Nephron progenitor cell (in vitro differentiated cells): ENCODE measurements at regions not wholly inside any gene's neighbourhood (a gene's known extent, or its start where the extent isn't known, plus 50 kb on each side); places are given as distances from the start of the nearest gene placed in this dataset.

Experiments used
- DNase-seq: peaks from one replicate; pipeline ENCODE4 v3.0.0; 2021
- H3K27ac Mint-ChIP-seq: 2 replicates; pipeline ENCODE4 v1.8.0; 2021; ENCODE audit warnings: mild to moderate bottlenecking, moderate library complexity, mixed read lengths
- H3K27me3 Mint-ChIP-seq: 2 replicates; pipeline ENCODE4 v1.8.0; 2021; ENCODE audit warnings: mild to moderate bottlenecking, low read depth, mixed read lengths; ENCODE audit not compliant: poor library complexity
- H3K36me3 Mint-ChIP-seq: 2 replicates; pipeline ENCODE4 v1.8.0; 2021; ENCODE audit warnings: low read depth, mixed read lengths
- H3K4me1 Mint-ChIP-seq: 2 replicates; pipeline ENCODE4 v1.8.0; 2021; ENCODE audit warnings: mixed read lengths
- H3K4me3 Mint-ChIP-seq: 2 replicates; pipeline ENCODE4 v1.8.0; 2021; ENCODE audit warnings: mild to moderate bottlenecking, moderate library complexity, mixed read lengths
- H3K9me3 Mint-ChIP-seq: 2 replicates; pipeline ENCODE4 v1.8.0; 2021; ENCODE audit warnings: mild to moderate bottlenecking, moderate library complexity, mixed read lengths
- TF ChIP-seq, protein P1 (sequence below): fragments of 200-600 bp; sonication (generic); IDR thresholded peaks from 2 replicates; pipeline ENCODE4 v1.5.0; 2021; ENCODE audit warnings: antibody characterized with exemption

DNA sequence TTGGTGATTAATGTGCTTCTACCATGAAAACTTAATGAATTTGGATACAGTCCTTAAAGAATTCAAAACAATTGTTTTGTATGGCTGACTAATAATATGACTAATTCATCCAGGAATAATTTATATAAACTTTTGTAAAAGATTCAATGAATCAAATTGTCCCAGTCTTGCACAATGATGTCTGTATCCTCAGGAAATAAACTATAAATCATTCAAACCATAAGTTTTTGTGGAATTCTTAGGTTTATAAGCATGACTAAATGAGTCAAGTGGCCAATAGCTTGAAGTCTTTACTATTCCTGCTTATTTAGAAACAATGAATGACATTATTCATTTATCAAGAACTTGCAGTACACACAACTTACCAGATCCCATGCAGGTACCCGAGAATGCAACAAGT lies 935.0 kb upstream of the INTU start:
- H3K27ac Mint-ChIP-seq, result no peak overlapping the region
- H3K27me3 Mint-ChIP-seq, result no peaks in the 10 kb centered on the region
- TF ChIP-seq, protein P1, sequence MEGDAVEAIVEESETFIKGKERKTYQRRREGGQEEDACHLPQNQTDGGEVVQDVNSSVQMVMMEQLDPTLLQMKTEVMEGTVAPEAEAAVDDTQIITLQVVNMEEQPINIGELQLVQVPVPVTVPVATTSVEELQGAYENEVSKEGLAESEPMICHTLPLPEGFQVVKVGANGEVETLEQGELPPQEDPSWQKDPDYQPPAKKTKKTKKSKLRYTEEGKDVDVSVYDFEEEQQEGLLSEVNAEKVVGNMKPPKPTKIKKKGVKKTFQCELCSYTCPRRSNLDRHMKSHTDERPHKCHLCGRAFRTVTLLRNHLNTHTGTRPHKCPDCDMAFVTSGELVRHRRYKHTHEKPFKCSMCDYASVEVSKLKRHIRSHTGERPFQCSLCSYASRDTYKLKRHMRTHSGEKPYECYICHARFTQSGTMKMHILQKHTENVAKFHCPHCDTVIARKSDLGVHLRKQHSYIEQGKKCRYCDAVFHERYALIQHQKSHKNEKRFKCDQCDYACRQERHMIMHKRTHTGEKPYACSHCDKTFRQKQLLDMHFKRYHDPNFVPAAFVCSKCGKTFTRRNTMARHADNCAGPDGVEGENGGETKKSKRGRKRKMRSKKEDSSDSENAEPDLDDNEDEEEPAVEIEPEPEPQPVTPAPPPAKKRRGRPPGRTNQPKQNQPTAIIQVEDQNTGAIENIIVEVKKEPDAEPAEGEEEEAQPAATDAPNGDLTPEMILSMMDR, result no peak
- H3K9me3 Mint-ChIP-seq, result no peaks in the 10 kb centered on the region
- no peaks in the 10 kb centered on the region for H3K36me3 Mint-ChIP-seq
- no peak overlapping the region for H3K4me3 Mint-ChIP-seq
- no peak for DNase-seq
- no peaks in the 10 kb centered on the region for H3K4me1 Mint-ChIP-seq

DNA sequence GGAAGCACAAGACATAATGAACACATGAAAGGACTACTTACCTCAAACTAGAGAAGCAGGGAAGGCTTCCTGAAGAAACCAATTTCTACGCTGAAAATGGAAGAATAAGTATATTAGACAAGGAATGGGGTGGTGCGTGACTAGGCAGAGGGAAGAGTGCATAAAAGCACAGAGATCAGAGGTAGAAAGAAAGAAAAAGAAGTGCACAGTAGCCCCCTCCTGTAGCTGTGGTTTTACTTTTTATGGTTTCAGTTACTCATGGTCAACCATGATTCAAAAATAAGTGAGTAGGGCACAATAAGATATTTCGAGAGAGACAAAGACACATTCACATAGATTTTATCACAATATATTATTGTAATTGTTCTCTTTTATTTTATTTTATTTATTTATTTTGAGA lies 934.5 kb upstream of the INTU start:
- Mint-ChIP-seq H3K4me3 (no peak overlapping the region), H3K4me1 (no peaks in the 10 kb centered on the region), H3K27me3 (no peaks in the 10 kb centered on the region), H3K36me3 (no peaks in the 10 kb centered on the region), H3K9me3 (no peaks in the 10 kb centered on the region), H3K27ac (no peak overlapping the region)
- no peak for DNase-seq
- TF ChIP-seq, protein P1, result no peak

DNA sequence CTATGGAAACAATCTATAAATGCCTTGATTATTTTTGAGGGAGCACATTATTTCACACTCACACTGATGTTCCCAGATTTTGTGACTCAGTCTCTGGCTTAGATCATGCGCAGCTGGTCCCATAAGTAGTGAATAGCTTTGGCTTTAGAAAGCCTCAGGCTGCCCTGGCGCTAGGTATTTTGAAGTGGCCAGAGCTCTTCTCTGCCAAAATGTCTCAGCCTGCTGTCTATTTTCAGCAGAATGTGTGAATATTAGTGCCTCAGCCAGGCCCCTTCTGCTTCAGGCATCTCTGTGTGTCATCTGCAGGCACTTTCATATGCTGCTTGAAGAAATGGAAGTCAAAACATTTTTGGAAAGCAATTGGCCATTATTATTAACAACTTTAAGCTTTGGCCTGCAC lies 931.0 kb upstream of the INTU start:
- Mint-ChIP-seq H3K4me1 (no peaks in the 10 kb centered on the region), H3K27me3 (no peaks in the 10 kb centered on the region), H3K4me3 (no peak overlapping the region), H3K27ac (no peak overlapping the region), H3K9me3 (no peaks in the 10 kb centered on the region), H3K36me3 (no peaks in the 10 kb centered on the region)
- TF ChIP-seq, protein P1, result no peak
- no peak for DNase-seq

GRCh38 chr4:126702747-126703146 lies 930.0 kb upstream of the INTU start:
- H3K9me3 Mint-ChIP-seq, result no peaks in the 10 kb centered on the region
- H3K36me3 Mint-ChIP-seq, result no peaks in the 10 kb centered on the region
- no peak overlapping the region for H3K27ac Mint-ChIP-seq
- H3K4me3 Mint-ChIP-seq, result no peak overlapping the region
- no peak for DNase-seq
- H3K27me3 Mint-ChIP-seq, result no peaks in the 10 kb centered on the region
- no peaks in the 10 kb centered on the region for H3K4me1 Mint-ChIP-seq
- TF ChIP-seq, protein P1, result no peak

DNA sequence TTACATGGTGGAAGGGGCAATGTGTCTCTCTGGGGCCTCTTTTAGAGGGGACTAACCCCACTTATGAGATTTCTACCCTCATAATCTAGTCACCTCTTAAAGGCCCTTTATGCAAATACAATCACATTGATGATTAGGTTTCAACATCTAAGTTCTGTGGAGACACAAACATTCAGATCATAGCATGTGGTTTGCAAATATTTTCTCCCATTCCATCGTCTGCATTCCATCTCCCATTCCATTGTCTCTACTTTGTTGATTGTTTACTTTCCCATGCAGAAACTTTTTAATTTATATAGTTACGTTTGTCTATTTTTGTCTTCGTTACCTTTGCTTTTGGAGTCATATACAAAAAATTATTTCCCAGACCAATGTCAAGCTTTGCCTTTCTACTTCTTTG lies 927.5 kb upstream of the INTU start:
- H3K9me3 Mint-ChIP-seq, result no peaks in the 10 kb centered on the region
- TF ChIP-seq, protein P1, result no peak
- H3K4me1 Mint-ChIP-seq, result no peaks in the 10 kb centered on the region
- no peak overlapping the region for H3K4me3 Mint-ChIP-seq
- no peak overlapping the region for H3K27ac Mint-ChIP-seq
- no peaks in the 10 kb centered on the region for H3K36me3 Mint-ChIP-seq
- H3K27me3 Mint-ChIP-seq, result no peaks in the 10 kb centered on the region
- no peak for DNase-seq

DNA sequence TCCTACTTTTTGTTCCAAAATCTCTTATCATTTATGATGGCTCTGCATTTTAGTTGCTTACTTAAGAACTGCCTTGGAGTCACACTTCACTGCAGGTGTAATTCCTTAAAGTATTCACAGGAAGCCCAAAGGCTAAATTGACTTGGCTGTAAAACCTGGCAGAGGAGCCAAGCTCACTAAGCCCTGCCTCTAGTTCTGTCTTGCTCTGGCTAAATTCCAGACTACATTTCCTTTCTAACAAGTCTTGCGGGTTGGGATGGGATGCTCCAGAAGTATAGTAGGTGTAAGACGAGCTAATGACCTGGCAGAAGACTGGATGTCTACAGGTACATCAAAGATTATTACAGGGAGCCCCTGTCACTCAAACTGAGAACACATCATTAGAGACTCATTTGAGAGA lies 924.0 kb upstream of the INTU start:
- Mint-ChIP-seq H3K27ac (no peak overlapping the region), H3K4me1 (no peaks in the 10 kb centered on the region)

More for the DNA sequence above, 924.0 kb upstream of the INTU start:
- no peak for DNase-seq
- TF ChIP-seq, protein P1, result no peak
- H3K9me3 Mint-ChIP-seq, result no peaks in the 10 kb centered on the region
- no peaks in the 10 kb centered on the region for H3K27me3 Mint-ChIP-seq
- no peaks in the 10 kb centered on the region for H3K36me3 Mint-ChIP-seq
- no peak overlapping the region for H3K4me3 Mint-ChIP-seq
